A549 (cell line): ENCODE measurements at regions not wholly inside any gene's neighbourhood (a gene's known extent, or its start where the extent isn't known, plus 50 kb on each side); places are given as distances from the start of the nearest gene placed in this dataset.

Source experiments
- ATAC-seq, 2 experiments: fragments of 200-7000 bp in 1 of 2; fragments of >200 bp in 1 of 2; cut with Nextera tagmentation in 1 of 2; cut with Tn5 transposase in 1 of 2; 3 replicates each; pipeline versions ENCODE4 v1.8.0 to v1.9.1; 2018 to 2020; ENCODE audit warnings: mild to moderate bottlenecking in 1 of 2, moderate library complexity in 1 of 2
- CTCF ChIA-PET: fragments of 300-600 bp; sonication (Branson Sonifier 250); formaldehyde crosslinking; extraction: SDS; loops from one replicate; lab custom pipeline; 2021; ENCODE audit warnings: antibody characterized with exemption, inconsistent platforms; lab: Yijun Ruan, JAX
- POLR2A ChIA-PET: fragments of 350-600 bp; formaldehyde crosslinking; extraction: SDS; loops from one replicate; lab custom pipeline; 2021; ENCODE audit warnings: antibody characterized with exemption, inconsistent platforms; lab: Yijun Ruan, JAX
- DNase-seq, 2 experiments: peaks; one replicate each; pipeline versions ENCODE4 v3.0.0 to v3.0.0-alpha.2; 2011 to 2016; ENCODE audit warnings: low read depth in 1 of 2, low spot score in 1 of 2
- FAIRE-seq: peaks from 2 replicates; lab custom pipeline; 2011; peaks lifted over from hg19 to GRCh38; lab: Jason Lieb, UNC
- H3K27ac ChIP-seq, 2 experiments: fragments of >200 bp; sonication (Bioruptor Twin); formaldehyde crosslinking; 3 replicates each; pipeline ENCODE4 v1.5.1; 2016 to 2017
- H3K4me1 ChIP-seq: fragments of >200 bp; sonication (Bioruptor Twin); formaldehyde crosslinking; 3 replicates; pipeline ENCODE4 v1.6.1; 2016
- H3K4me2 ChIP-seq: fragments of >200 bp; sonication (Bioruptor Twin); formaldehyde crosslinking; 3 replicates; pipeline ENCODE4 v1.6.1; 2016
- H3K4me3 ChIP-seq: fragments of >200 bp; sonication (Bioruptor Twin); formaldehyde crosslinking; 3 replicates; pipeline ENCODE4 v1.5.1; 2016
- H3K9me3 ChIP-seq: fragments of >200 bp; sonication (Bioruptor Twin); formaldehyde crosslinking; 3 replicates; pipeline ENCODE4 v1.6.1; 2016
- ATOH8 ChIP-seq: fragments of 250-450 bp; sonication (Bioruptor Pico); IDR thresholded peaks from 2 replicates; pipeline ENCODE4 v1.5.0; 2020; ENCODE audit warnings: low read depth, mild to moderate bottlenecking, moderate library complexity
- BHLHE40 ChIP-seq: IDR thresholded peaks from 2 replicates; pipeline ENCODE4 v1.6.1; 2012; ENCODE audit warnings: low read depth, low read length, inconsistent platforms
- CBX2 ChIP-seq: fragments of 200-600 bp; sonication (generic); IDR thresholded peaks from 2 replicates; pipeline ENCODE4 v1.6.1; 2016; ENCODE audit warnings: low read depth, mild to moderate bottlenecking, borderline replicate concordance
- CEBPB ChIP-seq, 2 experiments: fragments of >200 bp in 1 of 2; sonication (Bioruptor Twin) in 1 of 2; formaldehyde crosslinking in 1 of 2; IDR thresholded peaks; 2 replicates each; pipeline ENCODE4 v1.6.1; 2012 to 2016
- CHD4 ChIP-seq: fragments of 200-600 bp; sonication (generic); IDR thresholded peaks from 2 replicates; pipeline ENCODE4 v1.6.1; 2016; ENCODE audit warnings: antibody characterized with exemption, mild to moderate bottlenecking, borderline replicate concordance
- E2F6 ChIP-seq: IDR thresholded peaks from 2 replicates; pipeline ENCODE4 v1.6.1; 2012; ENCODE audit warnings: low read depth, borderline replicate concordance
- EHF ChIP-seq: fragments of 250-450 bp; sonication (Bioruptor Pico); IDR thresholded peaks from 2 replicates; pipeline ENCODE4 v1.5.0; 2020; ENCODE audit warnings: mild to moderate bottlenecking
- EHMT2 ChIP-seq: fragments of 200-600 bp; sonication (generic); IDR thresholded peaks from 2 replicates; pipeline ENCODE4 v1.6.1; 2016; ENCODE audit warnings: antibody characterized with exemption, low read depth, mild to moderate bottlenecking, moderate library complexity
- EP300 ChIP-seq, 2 experiments: fragments of >200 bp; sonication (Bioruptor Twin); formaldehyde crosslinking; IDR thresholded peaks; 2 replicates in 1 of 2; 3 replicates in 1 of 2; pipeline ENCODE4 v1.6.1; 2016 to 2017
- ESRRA ChIP-seq: fragments of 150-350 bp; IDR thresholded peaks from 2 replicates; pipeline ENCODE4 v1.6.1; 2014; ENCODE audit warnings: mild to moderate bottlenecking, low read length, borderline replicate concordance
- FOSB ChIP-seq: fragments of 250-450 bp; sonication (Bioruptor Pico); IDR thresholded peaks from 2 replicates; pipeline ENCODE4 v1.5.0; 2020; ENCODE audit warnings: mild to moderate bottlenecking, moderate library complexity
- FOXS1 ChIP-seq: fragments of 250-450 bp; sonication (Bioruptor Pico); IDR thresholded peaks from 2 replicates; pipeline ENCODE4 v1.5.0; 2020; ENCODE audit warnings: mild to moderate bottlenecking, moderate library complexity
- HMGXB4 ChIP-seq: fragments of 250-450 bp; sonication (Bioruptor Pico); IDR thresholded peaks from 2 replicates; pipeline ENCODE4 v1.5.0; 2021; ENCODE audit warnings: mild to moderate bottlenecking, moderate library complexity, borderline replicate concordance
- HOXA7 ChIP-seq: fragments of 250-450 bp; sonication (Bioruptor Pico); IDR thresholded peaks from 2 replicates; pipeline ENCODE4 v1.5.0; 2020; ENCODE audit warnings: mild to moderate bottlenecking, moderate library complexity
- HOXB13 ChIP-seq: fragments of 250-450 bp; sonication (Bioruptor Pico); IDR thresholded peaks from 2 replicates; pipeline ENCODE4 v1.5.0; 2020; ENCODE audit warnings: low read depth, mild to moderate bottlenecking, moderate library complexity
- KDM1A ChIP-seq: fragments of 200-600 bp; sonication (generic); IDR thresholded peaks from 2 replicates; pipeline ENCODE4 v1.6.1; 2016; ENCODE audit warnings: low read depth, mild to moderate bottlenecking
- KDM5A ChIP-seq: fragments of 200-600 bp; sonication (generic); IDR thresholded peaks from 2 replicates; pipeline ENCODE4 v1.6.1; 2016; ENCODE audit warnings: antibody characterized with exemption, mild to moderate bottlenecking
- PBX3 ChIP-seq: IDR thresholded peaks from 2 replicates; pipeline ENCODE4 v1.6.1; 2012
- PHF8 ChIP-seq: fragments of 200-600 bp; sonication (generic); IDR thresholded peaks from 2 replicates; pipeline ENCODE4 v1.6.1; 2016; ENCODE audit warnings: low read depth, mild to moderate bottlenecking, antibody characterized with exemption, moderate library complexity, borderline replicate concordance
- POLR2A ChIP-seq: IDR thresholded peaks from 2 replicates; pipeline ENCODE4 v1.6.1; 2012; ENCODE audit warnings: mild to moderate bottlenecking, low read length
- POLR2AphosphoS2 ChIP-seq: conservative IDR thresholded peaks from 2 replicates; pipeline ENCODE4 v1.6.1; 2012; ENCODE audit warnings: low read length, improper control_type of control experiment, inconsistent platforms
- RARB ChIP-seq: fragments of 250-450 bp; sonication (Bioruptor Pico); IDR thresholded peaks from 2 replicates; pipeline ENCODE4 v1.8.0; 2021; ENCODE audit warnings: mild to moderate bottlenecking, moderate library complexity
- RFX5 ChIP-seq: fragments of 450-650 bp; IDR thresholded peaks from 2 replicates; pipeline ENCODE4 v1.7.1; 2014; ENCODE audit warnings: antibody characterized with exemption, mild to moderate bottlenecking, moderate library complexity
- SREBF2 ChIP-seq: fragments of 450-650 bp; IDR thresholded peaks from 2 replicates; pipeline ENCODE4 v1.6.1; 2014; ENCODE audit warnings: mild to moderate bottlenecking, moderate library complexity
- TFCP2L1 ChIP-seq: fragments of 250-450 bp; sonication (Bioruptor Pico); IDR thresholded peaks from 2 replicates; pipeline ENCODE4 v1.5.0; 2021; ENCODE audit warnings: mild to moderate bottlenecking
- TP53 ChIP-seq: fragments of 250-450 bp; sonication (Bioruptor Pico); IDR thresholded peaks from 2 replicates; pipeline ENCODE4 v1.5.0; 2021; ENCODE audit warnings: mild to moderate bottlenecking, moderate library complexity
- ZC3H11A ChIP-seq: fragments of 450-650 bp; IDR thresholded peaks from 2 replicates; pipeline ENCODE4 v1.6.1; 2014; ENCODE audit warnings: antibody characterized with exemption, mild to moderate bottlenecking
- ZFP36 ChIP-seq: fragments of 450-650 bp; IDR thresholded peaks from 2 replicates; pipeline ENCODE4 v1.6.1; 2014; ENCODE audit warnings: borderline replicate concordance; ENCODE audit not compliant: partially characterized antibody
- ZNF302 ChIP-seq: fragments of 250-450 bp; sonication (Bioruptor Pico); IDR thresholded peaks from 2 replicates; pipeline ENCODE4 v1.9.0; 2021; ENCODE audit warnings: inconsistent platforms, mild to moderate bottlenecking, moderate library complexity
- ZSCAN20 ChIP-seq: fragments of 250-450 bp; sonication (Bioruptor Pico); IDR thresholded peaks from 2 replicates; pipeline ENCODE4 v1.8.0; 2022; ENCODE audit warnings: mild to moderate bottlenecking, moderate library complexity
- WGBS: methylation state at CpG from one replicate; pipeline ENCODE4 v1.1.6; 2017; ENCODE audit errors: missing lambda C conversion rate; 5-methylcytosine and 5-hydroxymethylcytosine counted together

- no peak overlapping the region for H3K4me2 ChIP-seq
- H3K27ac ChIP-seq, result no peak overlapping the region
- DNase-seq, result no peak
- H3K4me3 ChIP-seq, result no peak overlapping the region
- ATAC-seq, result no peak
- 78% methylated on average over 8 of the region's 9 CpGs for WGBS
- no peaks in the 10 kb centered on the region for H3K4me1 ChIP-seq
- POLR2A ChIA-PET, result no interaction called here
- no peak for TF ChIP-seq HOXA7
- TF ChIP-seq SREBF2, result no peak
- TF ChIP-seq TP53, result no peak
- no peak for TF ChIP-seq ESRRA
- TF ChIP-seq ZSCAN20, result no peak
- TF ChIP-seq KDM1A, result no peak
- TF ChIP-seq EHF (CRISPR knock-in tag), result no peak
- no peaks in the 10 kb centered on the region for H3K9me3 ChIP-seq
- no peak for FAIRE-seq
- CTCF ChIA-PET, result no interaction called here
Measured at GRCh38 chr6:15090745-15091384, 155.0 kb upstream of the JARID2 start.

GRCh38 chr6:15096894-15097837 lies 148.7 kb upstream of the JARID2 start:
- 81% methylated on average over 16 of the region's 17 CpGs for WGBS
- no peak for FAIRE-seq

GRCh38 chr6:15101130-15101529 lies 144.7 kb upstream of the JARID2 start:
- Histone ChIP-seq H3K4me1 (no peaks in the 10 kb centered on the region), H3K9me3 (no peaks in the 10 kb centered on the region), H3K4me3 (no peak overlapping the region), H3K4me2 (no peak overlapping the region), H3K27ac (no peak overlapping the region)
- WGBS, result 73% methylated on average over 7 of the region's 7 CpGs
- DNase-seq (no peak), ATAC-seq (no peak), FAIRE-seq (no peak)
- POLR2A ChIA-PET, result no interaction called here
- CTCF ChIA-PET, result interaction anchor here (0.6 kb wide), 1 partner anchor 133 kb away, joined by 3 read pairs; no protein-coding TSS in a partner anchor
- TF ChIP-seq CEBPB (IDR thresholded peaks at IDR 0.05) (no peak), CHD4 (no peak), PBX3 (no peak), FOXS1 (CRISPR knock-in tag) (no peak), KDM1A (no peak), KDM5A (no peak), ZC3H11A (no peak), EP300 (IDR thresholded peaks at IDR 0.05) (no peak), HOXB13 (CRISPR knock-in tag) (no peak), ZFP36 (no peak), RFX5 (no peak), EHMT2 (no peak), POLR2AphosphoS2 (no peak), TFCP2L1 (CRISPR knock-in tag) (no peak), CBX2 (no peak), HMGXB4 (CRISPR knock-in tag) (no peak)

More at GRCh38 chr6:15096894-15097837, 148.7 kb upstream of the JARID2 start:
- no peak overlapping the region for H3K27ac ChIP-seq
- no peak overlapping the region for H3K4me2 ChIP-seq
- DNase-seq (no peak), ATAC-seq (no peak)
- no peaks in the 10 kb centered on the region for H3K9me3 ChIP-seq
- H3K4me3 ChIP-seq, result no peak overlapping the region
- POLR2A ChIA-PET, result no interaction called here
- no peaks in the 10 kb centered on the region for H3K4me1 ChIP-seq
- TF ChIP-seq ATOH8 (no peak), ESRRA (no peak), POLR2AphosphoS2 (no peak), EHMT2 (no peak), RARB (no peak), FOSB (CRISPR knock-in tag) (no peak), POLR2A (no peak), ZFP36 (no peak), PHF8 (no peak), E2F6 (no peak), BHLHE40 (no peak), TP53 (no peak), ZNF302 (no peak)
- TF ChIP-seq, all 56 proteins: peak for 0
- CTCF ChIA-PET, result no interaction called here
